ENCODE measurements at regions not wholly inside any gene's neighbourhood (a gene's known extent, or its start where the extent isn't known, plus 50 kb on each side); places are given as distances from the start of the nearest gene placed in this dataset.

DNA sequence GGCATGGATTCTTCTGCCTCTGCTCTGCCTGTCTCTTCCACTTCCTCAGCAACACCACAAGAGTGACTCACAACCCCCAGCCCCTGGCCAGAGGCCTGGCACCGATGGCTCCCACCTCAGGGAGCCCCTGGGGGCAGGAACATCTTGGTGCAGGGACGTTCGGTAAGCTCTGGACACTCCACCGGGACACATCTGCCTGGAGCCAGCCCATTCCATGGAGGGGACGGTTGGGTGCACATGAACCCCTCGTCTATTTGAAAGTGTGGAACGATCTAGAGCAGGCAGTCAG is 246.5 kb downstream of the ERMARD start:
- TF ChIP-seq, protein P1, sequence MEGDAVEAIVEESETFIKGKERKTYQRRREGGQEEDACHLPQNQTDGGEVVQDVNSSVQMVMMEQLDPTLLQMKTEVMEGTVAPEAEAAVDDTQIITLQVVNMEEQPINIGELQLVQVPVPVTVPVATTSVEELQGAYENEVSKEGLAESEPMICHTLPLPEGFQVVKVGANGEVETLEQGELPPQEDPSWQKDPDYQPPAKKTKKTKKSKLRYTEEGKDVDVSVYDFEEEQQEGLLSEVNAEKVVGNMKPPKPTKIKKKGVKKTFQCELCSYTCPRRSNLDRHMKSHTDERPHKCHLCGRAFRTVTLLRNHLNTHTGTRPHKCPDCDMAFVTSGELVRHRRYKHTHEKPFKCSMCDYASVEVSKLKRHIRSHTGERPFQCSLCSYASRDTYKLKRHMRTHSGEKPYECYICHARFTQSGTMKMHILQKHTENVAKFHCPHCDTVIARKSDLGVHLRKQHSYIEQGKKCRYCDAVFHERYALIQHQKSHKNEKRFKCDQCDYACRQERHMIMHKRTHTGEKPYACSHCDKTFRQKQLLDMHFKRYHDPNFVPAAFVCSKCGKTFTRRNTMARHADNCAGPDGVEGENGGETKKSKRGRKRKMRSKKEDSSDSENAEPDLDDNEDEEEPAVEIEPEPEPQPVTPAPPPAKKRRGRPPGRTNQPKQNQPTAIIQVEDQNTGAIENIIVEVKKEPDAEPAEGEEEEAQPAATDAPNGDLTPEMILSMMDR (IDR thresholded peaks at IDR 0.05): no peak
- TF ChIP-seq POLR2A (IDR thresholded peaks at IDR 0.05; ENCODE audit: low read depth): no peak

All from esophagus muscularis mucosa (tissue), 3 donors.